BJ (cell line): ENCODE measurements at regions not wholly inside any gene's neighbourhood (a gene's known extent, or its start where the extent isn't known, plus 50 kb on each side); places are given as distances from the start of the nearest gene placed in this dataset.
A peak's percentile ranks its signal among the peaks of the same experiment; 100 is the strongest.

Experiments
- CTCF ChIA-PET: fragments of 350-600 bp; formaldehyde crosslinking; extraction: SDS; loops from one replicate; lab custom pipeline; 2021; ENCODE audit warnings: antibody characterized with exemption, inconsistent platforms; lab: Yijun Ruan, JAX
- POLR2A ChIA-PET: fragments of 300-600 bp; sonication (Branson Sonifier 250); formaldehyde crosslinking; extraction: SDS; loops from one replicate; lab custom pipeline; 2021; ENCODE audit warnings: antibody characterized with exemption; lab: Charles Lee
- DNase-seq: peaks from one replicate; pipeline ENCODE4 v3.0.0-alpha.2; 2011; ENCODE audit warnings: low read depth
- H3K27me3 ChIP-seq: 2 replicates; pipeline ENCODE4 v1.6.0; 2011; ENCODE audit warnings: low read length; ENCODE audit not compliant: control insufficient read depth, insufficient read depth
- H3K36me3 ChIP-seq: 2 replicates; pipeline ENCODE4 v1.5.1; 2011; ENCODE audit warnings: low read length; ENCODE audit not compliant: control insufficient read depth, insufficient read depth
- H3K4me3 ChIP-seq: 2 replicates; pipeline ENCODE4 v1.5.1; 2011; ENCODE audit warnings: low read depth, mild to moderate bottlenecking, control low read depth, low read length
- CTCF ChIP-seq: IDR thresholded peaks from 2 replicates; pipeline ENCODE4 v1.5.1; 2011; ENCODE audit warnings: low read depth, mild to moderate bottlenecking, control low read depth, inconsistent platforms, low read length, moderate library complexity; ENCODE audit not compliant: insufficient read depth

GRCh38 chr1:178644308-178645120 is 80.5 kb upstream of the RALGPS2 start:
- no peak for TF ChIP-seq CTCF
- no peak overlapping the region for H3K4me3 ChIP-seq
- no peaks in the 10 kb centered on the region for H3K36me3 ChIP-seq
- CTCF ChIA-PET: interaction anchor here (1.2 kb wide), 1 partner anchor 11 kb away, joined by 3 read pairs; no protein-coding TSS in a partner anchor
- POLR2A ChIA-PET: no interaction called here
- no peak for DNase-seq
- no peaks in the 10 kb centered on the region for H3K27me3 ChIP-seq

- CTCF ChIA-PET: interaction anchor here (1.0 to 1.8 kb wide), 3 partner anchors 9 to 38 kb away, joined by 3 to 4 read pairs (median 3); no protein-coding TSS in a partner anchor
These were observed 79.8 kb upstream of the RALGPS2 start for GRCh38 chr1:178645157-178645807.

GRCh38 chr1:178645808-178646200 is 79.2 kb upstream of the RALGPS2 start:
- no peaks in the 10 kb centered on the region for H3K36me3 ChIP-seq
- POLR2A ChIA-PET: interaction anchor here (0.6 kb wide), 1 partner anchor 84 kb away, joined by 12 read pairs; no protein-coding TSS in a partner anchor
- CTCF ChIA-PET: interaction anchor here (1.0 to 1.8 kb wide), 2 partner anchors 9 to 37 kb away, joined by 3 to 4 read pairs; no protein-coding TSS in a partner anchor
- no peak for TF ChIP-seq CTCF
- H3K27me3 ChIP-seq: no peaks in the 10 kb centered on the region
- peak; percentile 70 for DNase-seq
- no peak overlapping the region for H3K4me3 ChIP-seq

More at GRCh38 chr1:178645157-178645807, 79.8 kb upstream of the RALGPS2 start:
- Histone ChIP-seq H3K36me3 (no peaks in the 10 kb centered on the region), H3K4me3 (no peak overlapping the region), H3K27me3 (no peaks in the 10 kb centered on the region)
- TF ChIP-seq CTCF: no peak
- DNase-seq: no peak
- POLR2A ChIA-PET: interaction anchor here (0.6 kb wide), 1 partner anchor 85 kb away, joined by 12 read pairs; no protein-coding TSS in a partner anchor

- TF ChIP-seq CTCF: no peak
- Histone ChIP-seq H3K27me3 (no peaks in the 10 kb centered on the region), H3K4me3 (no peak overlapping the region), H3K36me3 (no peaks in the 10 kb centered on the region)
- no peak for DNase-seq
- CTCF ChIA-PET: interaction anchor here (1.0 to 1.8 kb wide), 2 partner anchors 18 to 36 kb away, joined by 3 to 4 read pairs; no protein-coding TSS in a partner anchor
- POLR2A ChIA-PET: no interaction called here
These were observed 78.2 kb upstream of the RALGPS2 start for GRCh38 chr1:178646821-178647220.

GRCh38 chr1:178648151-178648550 is 76.9 kb upstream of the RALGPS2 start:
- Histone ChIP-seq H3K27me3 (no peaks in the 10 kb centered on the region), H3K4me3 (no peak overlapping the region), H3K36me3 (no peaks in the 10 kb centered on the region)
- ChIA-PET POLR2A (no interaction called here), CTCF (interaction anchor here (1.1 kb wide), 1 partner anchor 354 kb away, joined by 3 read pairs; no protein-coding TSS in a partner anchor)
- TF ChIP-seq CTCF: no peak
- no peak for DNase-seq
